ENCODE measurements at regions not wholly inside any gene's neighbourhood (a gene's known extent, or its start where the extent isn't known, plus 50 kb on each side); places are given as distances from the start of the nearest gene placed in this dataset.

GRCh38 chr14:58865514-58866281, 227.9 kb downstream of the DACT1 start:
- H4K20me1 ChIP-seq (ENCODE audit: insufficient read depth, low read length), result no peaks in the 10 kb centered on the region
- H3K4me2 ChIP-seq (ENCODE audit: low read depth, low read length), result no peak overlapping the region
- TF ChIP-seq, protein P1, sequence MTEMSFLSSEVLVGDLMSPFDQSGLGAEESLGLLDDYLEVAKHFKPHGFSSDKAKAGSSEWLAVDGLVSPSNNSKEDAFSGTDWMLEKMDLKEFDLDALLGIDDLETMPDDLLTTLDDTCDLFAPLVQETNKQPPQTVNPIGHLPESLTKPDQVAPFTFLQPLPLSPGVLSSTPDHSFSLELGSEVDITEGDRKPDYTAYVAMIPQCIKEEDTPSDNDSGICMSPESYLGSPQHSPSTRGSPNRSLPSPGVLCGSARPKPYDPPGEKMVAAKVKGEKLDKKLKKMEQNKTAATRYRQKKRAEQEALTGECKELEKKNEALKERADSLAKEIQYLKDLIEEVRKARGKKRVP (CRISPR knock-in tag; IDR thresholded peaks at IDR 0.05), result no peak
- TF ChIP-seq ESRRA (CRISPR knock-in tag; IDR thresholded peaks at IDR 0.05; ENCODE audit: low read depth) (no peak), IKZF5 (CRISPR knock-in tag; IDR thresholded peaks at IDR 0.05) (no peak), HOXA3 (CRISPR knock-in tag; IDR thresholded peaks at IDR 0.05) (no peak), MYC (CRISPR knock-in tag; IDR thresholded peaks at IDR 0.05; ENCODE audit: borderline replicate concordance) (no peak), ZFP36L2 (CRISPR knock-in tag; IDR thresholded peaks at IDR 0.05) (no peak), SIX1 (CRISPR knock-in tag; IDR thresholded peaks at IDR 0.05; ENCODE audit: borderline replicate concordance) (no peak), KMT2A (CRISPR knock-in tag; IDR thresholded peaks at IDR 0.05) (no peak), GABPA (IDR thresholded peaks at IDR 0.05; ENCODE audit: low read depth, low read length) (no peak), GABPA (CRISPR knock-in tag; IDR thresholded peaks at IDR 0.05; ENCODE audit: low read depth) (no peak), ZNF282 (IDR thresholded peaks at IDR 0.05; ENCODE audit: partially characterized antibody) (no peak)
- no peaks in the 10 kb centered on the region for H3K36me3 ChIP-seq (replicated peaks in 1 of 2; ENCODE audit: control insufficient read depth in 1 of 2, insufficient read depth in 2 of 2, low read length in 2 of 2)
- no peaks in the 10 kb centered on the region for H3K4me1 ChIP-seq (ENCODE audit: insufficient read depth, low read length)
- ATAC-seq (no peak), FAIRE-seq (no peak), DNase-seq (ENCODE audit: low spot score) (no peak)
- CTCF ChIA-PET (ENCODE audit: low intra/inter-chr PET ratio, low total read pairs), result no interaction called here
- intact Hi-C loops (cut with micrococcal nuclease; ENCODE audit: unreplicated experiment) (no loop called here), in situ Hi-C loops (cut with HindIII; ENCODE audit: extremely low pct_ligation_motif_present, low pct_unique_long_range_greater_than_20kb) (no loop called here)
- no peak overlapping the region for H3K9ac ChIP-seq (ENCODE audit: insufficient read depth, low read depth, low read length)
- no peak overlapping the region for H3K27ac ChIP-seq (ENCODE audit: extremely low read length, insufficient read depth, low read length)
- BruUV-seq (replicated peaks), result no TSS peak
- H3K4me3 ChIP-seq (replicated peaks in 1 of 3; ENCODE audit: insufficient read depth in 1 of 3, low read depth in 2 of 3, low read length in 3 of 3), result no peak overlapping the region
- POLR2A ChIA-PET, result no interaction called here
- no peaks in the 10 kb centered on the region for H3K79me2 ChIP-seq (ENCODE audit: insufficient read depth, low read length)
- WGBS (ENCODE audit: low lambda C conversion rate), result 14% methylated on average over 6 of the region's 6 CpGs
- H2AFZ ChIP-seq (ENCODE audit: low read length), result no peak overlapping the region
- H3K27me3 ChIP-seq (ENCODE audit: control insufficient read depth in 1 of 2, insufficient read depth in 2 of 2, low read length in 2 of 2), result no peaks in the 10 kb centered on the region; a peak in 2 of 5 replicates
- H3K9me3 ChIP-seq (ENCODE audit: low read length), result no peaks in the 10 kb centered on the region

All from HepG2 (cell line).